Left ventricle myocardium inferior (tissue), 1 donor: ENCODE measurements at regions not wholly inside any gene's neighbourhood (a gene's known extent, or its start where the extent isn't known, plus 50 kb on each side); places are given as distances from the start of the nearest gene placed in this dataset.

Experiments
- DNase-seq: peaks from one replicate; pipeline ENCODE4 v3.0.0-alpha.2; 2020
- H3K27ac ChIP-seq: fragments of 200-600 bp; replicated peaks from 2 replicates; pipeline ENCODE4 v1.8.0; 2021
- H3K27me3 ChIP-seq: fragments of 200-600 bp; 2 replicates; pipeline ENCODE4 v1.8.0; 2021; ENCODE audit warnings: low read depth
- H3K36me3 ChIP-seq: fragments of 200-600 bp; 2 replicates; pipeline ENCODE4 v1.8.0; 2021
- H3K4me1 ChIP-seq: fragments of 200-600 bp; 2 replicates; pipeline ENCODE4 v1.8.0; 2021
- H3K4me3 ChIP-seq: fragments of 200-600 bp; 2 replicates; pipeline ENCODE4 v1.8.0; 2021; ENCODE audit warnings: mild to moderate bottlenecking, moderate library complexity
- H3K9me3 ChIP-seq: fragments of 200-600 bp; replicated peaks from 2 replicates; pipeline ENCODE4 v1.8.0; 2021
- CTCF ChIP-seq: fragments of 200-600 bp; IDR thresholded peaks from 2 replicates; pipeline ENCODE4 v1.8.0; 2021; ENCODE audit warnings: antibody characterized with exemption, mild to moderate bottlenecking, borderline replicate concordance
- intact Hi-C: fragments of 100-400 bp; cut with micrococcal nuclease; formaldehyde crosslinking; loops from one replicate; pipeline ENCODE4 v1.11.0; 2022
- donor health status: DM: no; HTN: yes; CAD: no; lungs with severe emphysema.

- no peak for DNase-seq
- peaks cover 21% of the 10 kb centered on the region for H3K9me3 ChIP-seq
- peaks cover 5% of the 10 kb centered on the region for H3K27me3 ChIP-seq
- no peaks in the 10 kb centered on the region for H3K36me3 ChIP-seq
- no peak for TF ChIP-seq CTCF
- H3K4me3 ChIP-seq, result no peak overlapping the region
- H3K4me1 ChIP-seq, result no peaks in the 10 kb centered on the region
- no peak overlapping the region for H3K27ac ChIP-seq
- intact Hi-C loops, result no loop called here
These were observed 87.1 kb upstream of the MVB12B start for GRCh38 chr9:126239515-126239914.

- Histone ChIP-seq H3K4me3 (no peak overlapping the region), H3K4me1 (no peaks in the 10 kb centered on the region), H3K36me3 (no peaks in the 10 kb centered on the region), H3K27me3 (peaks cover 13% of the 10 kb centered on the region), H3K27ac (no peak overlapping the region), H3K9me3 (peaks cover 21% of the 10 kb centered on the region)
- no peak for DNase-seq
- intact Hi-C loops, result no loop called here
- TF ChIP-seq CTCF, result no peak
These were observed 85.8 kb upstream of the MVB12B start for GRCh38 chr9:126240835-126241234.

GRCh38 chr9:126248680-126249079 lies 77.9 kb upstream of the MVB12B start:
- Histone ChIP-seq H3K27ac (no peak overlapping the region), H3K4me1 (no peaks in the 10 kb centered on the region), H3K27me3 (peaks cover 24% of the 10 kb centered on the region), H3K36me3 (no peaks in the 10 kb centered on the region), H3K9me3 (peaks cover 8% of the 10 kb centered on the region), H3K4me3 (no peak overlapping the region)
- no peak for TF ChIP-seq CTCF
- intact Hi-C loops, result no loop called here
- no peak for DNase-seq

- intact Hi-C loops, result no loop called here
- Histone ChIP-seq H3K9me3 (peaks cover 5% of the 10 kb centered on the region), H3K4me1 (no peaks in the 10 kb centered on the region), H3K27ac (no peak overlapping the region), H3K27me3 (peaks cover 83% of the 10 kb centered on the region), H3K36me3 (no peaks in the 10 kb centered on the region), H3K4me3 (no peak overlapping the region)
- no peak for DNase-seq
- no peak for TF ChIP-seq CTCF
These were observed 64.9 kb upstream of the MVB12B start for GRCh38 chr9:126261584-126262356.

GRCh38 chr9:126262738-126263137 lies 63.9 kb upstream of the MVB12B start:
- H3K9me3 ChIP-seq, result peaks cover 5% of the 10 kb centered on the region
- H3K27ac ChIP-seq, result no peak overlapping the region
- no peak for DNase-seq
- TF ChIP-seq CTCF, result no peak
- intact Hi-C loops, result no loop called here
- H3K4me1 ChIP-seq, result no peaks in the 10 kb centered on the region
- no peaks in the 10 kb centered on the region for H3K36me3 ChIP-seq
- H3K4me3 ChIP-seq, result no peak overlapping the region
- H3K27me3 ChIP-seq, result peaks cover 88% of the 10 kb centered on the region
